Stimulated activated CD8-positive, alpha-beta memory T cell treated with anti-CD3 and anti-CD28 coated beads, Interleukin-15, amount 100 ng/mL, for 48 hours (primary cell): ENCODE measurements at regions not wholly inside any gene's neighbourhood (a gene's known extent, or its start where the extent isn't known, plus 50 kb on each side); places are given as distances from the start of the nearest gene placed in this dataset.
"Not testable (repeated sequence)": the region's sequence is repeated elsewhere in the genome, so short reads cannot be mapped to it uniquely, and the experiment has no call there.

ENCODE experiments used
- DNase-seq, 2 donors: peaks; one replicate each; pipeline ENCODE4 v3.0.0-alpha.2; 2020; ENCODE audit warnings: low read depth in 2 of 2

GRCh38 chr14:66011855-66012254 lies 474.3 kb upstream of the CCDC196 start:
- DNase-seq, result no peak

GRCh38 chr14:66013607-66014006 lies 472.6 kb upstream of the CCDC196 start:
- not testable (repeated sequence) for DNase-seq

GRCh38 chr14:66015071-66015780 lies 470.9 kb upstream of the CCDC196 start:
- DNase-seq, result no peak

- DNase-seq, result no peak
Measured at GRCh38 chr14:66017927-66018326, 468.2 kb upstream of the CCDC196 start.

- DNase-seq, result no peak
Measured at GRCh38 chr14:66022526-66022925, 463.6 kb upstream of the CCDC196 start.

- no peak for DNase-seq
Measured at GRCh38 chr14:66025779-66026178, 460.4 kb upstream of the CCDC196 start.

- not testable (repeated sequence) for DNase-seq
Measured at GRCh38 chr14:66031981-66032380, 454.2 kb upstream of the CCDC196 start.

GRCh38 chr14:66032800-66033199 lies 453.4 kb upstream of the CCDC196 start:
- no peak for DNase-seq

- no peak for DNase-seq
Measured at GRCh38 chr14:66036547-66036946, 449.6 kb upstream of the CCDC196 start.

GRCh38 chr14:66037361-66037760 lies 448.8 kb upstream of the CCDC196 start:
- no peak for DNase-seq

- no peak for DNase-seq
Measured at GRCh38 chr14:66038212-66038611, 448.0 kb upstream of the CCDC196 start.

GRCh38 chr14:66038618-66039017 lies 447.6 kb upstream of the CCDC196 start:
- no peak for DNase-seq

- DNase-seq, result no peak
Measured at GRCh38 chr14:66039495-66039894, 446.7 kb upstream of the CCDC196 start.

GRCh38 chr14:66041582-66041981 lies 444.6 kb upstream of the CCDC196 start:
- no peak for DNase-seq

- no peak for DNase-seq
Measured at GRCh38 chr14:66043921-66044320, 442.2 kb upstream of the CCDC196 start.

- no peak for DNase-seq
Measured at GRCh38 chr14:66045572-66046021, 440.6 kb upstream of the CCDC196 start.

- no peak for DNase-seq
Measured at GRCh38 chr14:66046035-66046434, 440.1 kb upstream of the CCDC196 start.

- DNase-seq, result no peak
Measured at GRCh38 chr14:66046591-66046990, 439.6 kb upstream of the CCDC196 start.

GRCh38 chr14:66056268-66056907 lies 429.8 kb upstream of the CCDC196 start:
- DNase-seq, result no peak

GRCh38 chr14:66056926-66057552 lies 429.1 kb upstream of the CCDC196 start:
- DNase-seq, result no peak

GRCh38 chr14:66065188-66065587 lies 421.0 kb upstream of the CCDC196 start:
- no peak for DNase-seq

- DNase-seq, result no peak
Measured at GRCh38 chr14:66066981-66067776, 419.0 kb upstream of the CCDC196 start.
